H9 (cell line): ENCODE measurements at regions not wholly inside any gene's neighbourhood (a gene's known extent, or its start where the extent isn't known, plus 50 kb on each side); places are given as distances from the start of the nearest gene placed in this dataset.

Source experiments
- DNase-seq: peaks from one replicate; pipeline ENCODE4 v3.0.0-alpha.2; 2017
- H2AFZ ChIP-seq: one replicate; pipeline ENCODE4 v1.6.1; 2013; ENCODE audit warnings: mild to moderate bottlenecking, low read length, control low read depth, moderate library complexity
- H2AK5ac ChIP-seq: 2 replicates; pipeline ENCODE4 v1.6.1; 2013; ENCODE audit warnings: low read length, control low read depth, mixed read lengths; ENCODE audit not compliant: insufficient read length
- H2BK120ac ChIP-seq: one replicate; pipeline ENCODE4 v1.6.1; 2013; ENCODE audit warnings: low read depth, mild to moderate bottlenecking, low read length, control low read depth, inconsistent platforms; ENCODE audit not compliant: poor library complexity, severe bottlenecking
- H2BK12ac ChIP-seq: 2 replicates; pipeline ENCODE4 v1.6.1; 2013; ENCODE audit warnings: low read length, control low read depth, mixed read lengths, low read depth; ENCODE audit not compliant: insufficient read length
- H2BK15ac ChIP-seq: 2 replicates; pipeline ENCODE4 v1.6.1; 2013; ENCODE audit warnings: low read depth, low read length, control low read depth
- H2BK20ac ChIP-seq: one replicate; pipeline ENCODE4 v1.6.1; 2013; ENCODE audit warnings: low read depth, mild to moderate bottlenecking, low read length, control low read depth, inconsistent platforms; ENCODE audit not compliant: poor library complexity, severe bottlenecking
- H2BK5ac ChIP-seq: 2 replicates; pipeline ENCODE4 v1.6.1; 2013; ENCODE audit warnings: low read length, control low read depth, mixed read lengths; ENCODE audit not compliant: insufficient read length
- H3K14ac ChIP-seq: 2 replicates; pipeline ENCODE4 v1.6.1; 2013; ENCODE audit warnings: low read length, control low read depth; ENCODE audit not compliant: insufficient read depth
- H3K18ac ChIP-seq: 2 replicates; pipeline ENCODE4 v1.6.1; 2013; ENCODE audit warnings: low read depth, mild to moderate bottlenecking, mixed read lengths, low read length, control low read depth; ENCODE audit not compliant: insufficient read length
- H3K23ac ChIP-seq: 2 replicates; pipeline ENCODE4 v1.6.1; 2013; ENCODE audit warnings: low read length, control low read depth, mixed read lengths, low read depth; ENCODE audit not compliant: insufficient read length
- H3K23me2 ChIP-seq: 2 replicates; pipeline ENCODE4 v1.6.1; 2013; ENCODE audit warnings: low read depth, mild to moderate bottlenecking, mixed read lengths, low read length, control low read depth; ENCODE audit not compliant: insufficient read length, poor library complexity, severe bottlenecking
- H3K27ac ChIP-seq: 2 replicates; pipeline ENCODE4 v1.5.1; 2013; ENCODE audit warnings: low read length, control low read depth, mixed read lengths, low read depth; ENCODE audit not compliant: insufficient read length
- H3K27me3 ChIP-seq: 2 replicates; pipeline ENCODE4 v1.6.1; 2013; ENCODE audit warnings: low read length, control low read depth, inconsistent platforms; ENCODE audit not compliant: insufficient read depth
- H3K4ac ChIP-seq: 2 replicates; pipeline ENCODE4 v1.6.1; 2013; ENCODE audit warnings: low read depth, mild to moderate bottlenecking, control low read depth, inconsistent platforms, low read length, moderate library complexity
- H3K4me1 ChIP-seq: 2 replicates; pipeline ENCODE4 v1.6.1; 2013; ENCODE audit warnings: low read length, control low read depth, inconsistent platforms; ENCODE audit not compliant: insufficient read depth
- H3K4me2 ChIP-seq: 2 replicates; pipeline ENCODE4 v1.6.1; 2013; ENCODE audit warnings: low read length, control low read depth, mixed read lengths; ENCODE audit not compliant: insufficient read length, insufficient read depth
- H3K56ac ChIP-seq: 2 replicates; pipeline ENCODE4 v1.6.1; 2013; ENCODE audit warnings: low read depth, mild to moderate bottlenecking, mixed read lengths, low read length, control low read depth; ENCODE audit not compliant: insufficient read length
- H3K79me1 ChIP-seq: 2 replicates; pipeline ENCODE4 v1.6.1; 2013; ENCODE audit warnings: low read depth, mild to moderate bottlenecking, moderate library complexity, low read length, control low read depth, inconsistent platforms; ENCODE audit not compliant: insufficient read depth, poor library complexity, severe bottlenecking
- H3K79me2 ChIP-seq: 2 replicates; pipeline ENCODE4 v1.6.1; 2013; ENCODE audit warnings: low read length, control low read depth, inconsistent platforms; ENCODE audit not compliant: insufficient read depth
- H3K9ac ChIP-seq: 2 replicates; pipeline ENCODE4 v1.6.1; 2013; ENCODE audit warnings: low read length, control low read depth, mixed read lengths; ENCODE audit not compliant: insufficient read length; ENCODE audit errors: extremely low read depth
- H3K9me3 ChIP-seq: one replicate; pipeline ENCODE4 v1.6.1; 2013; ENCODE audit warnings: low read depth, low read length, inconsistent platforms; ENCODE audit not compliant: control insufficient read depth
- H3T11ph ChIP-seq: one replicate; pipeline ENCODE4 v1.6.1; 2013; ENCODE audit warnings: mild to moderate bottlenecking, low read length, control low read depth, inconsistent platforms
- H4K20me1 ChIP-seq: one replicate; pipeline ENCODE4 v1.6.1; 2013; ENCODE audit not compliant: control insufficient read depth, insufficient read length, insufficient read depth
- H4K5ac ChIP-seq: 2 replicates; pipeline ENCODE4 v1.6.1; 2013; ENCODE audit warnings: low read depth, mild to moderate bottlenecking, mixed read lengths, low read length, control low read depth; ENCODE audit not compliant: insufficient read length
- H4K8ac ChIP-seq: replicated peaks from 2 replicates; pipeline ENCODE4 v1.6.1; 2013; ENCODE audit warnings: low read length, control low read depth, mixed read lengths, low read depth; ENCODE audit not compliant: insufficient read length
- H4K91ac ChIP-seq: 2 replicates; pipeline ENCODE4 v1.6.1; 2013; ENCODE audit warnings: low read depth, mild to moderate bottlenecking, moderate library complexity, mixed read lengths, low read length, control low read depth; ENCODE audit not compliant: insufficient read length
- H3K27ac Mint-ChIP-seq, 3 experiments: 2 replicates in 2 of 3; 3 replicates in 1 of 3; pipeline ENCODE4 v1.8.0; 2020 to 2021; ENCODE audit warnings: mixed read lengths in 3 of 3, mild to moderate bottlenecking in 1 of 3, moderate library complexity in 1 of 3
- H3K27me3 Mint-ChIP-seq: 2 replicates; pipeline ENCODE4 v1.8.0; 2021; ENCODE audit warnings: low read depth, mild to moderate bottlenecking, moderate library complexity, mixed read lengths
- H3K36me3 Mint-ChIP-seq, 3 experiments: 2 replicates in 2 of 3; 3 replicates in 1 of 3; pipeline ENCODE4 v1.8.0; 2020 to 2021; ENCODE audit warnings: low read depth in 3 of 3, mixed read lengths in 3 of 3; ENCODE audit not compliant: insufficient read depth in 1 of 3
- H3K4me1 Mint-ChIP-seq, 2 experiments: 2 replicates each; pipeline ENCODE4 v1.8.0; 2020; ENCODE audit warnings: mixed read lengths in 2 of 2
- H3K4me3 Mint-ChIP-seq, 2 experiments: 2 replicates in 1 of 2; 3 replicates in 1 of 2; pipeline ENCODE4 v1.8.0; 2020 to 2021; ENCODE audit warnings: mild to moderate bottlenecking in 2 of 2, mixed read lengths in 2 of 2, moderate library complexity in 1 of 2
- H3K9me3 Mint-ChIP-seq, 2 experiments: 2 replicates in 1 of 2; 3 replicates in 1 of 2; pipeline ENCODE4 v1.8.0; 2020; ENCODE audit warnings: mild to moderate bottlenecking in 2 of 2, mixed read lengths in 2 of 2, moderate library complexity in 1 of 2
- CTCF ChIP-seq: fragments of 200-600 bp; sonication (generic); conservative IDR thresholded peaks from 3 replicates; pipeline ENCODE4 v1.8.0; 2021; ENCODE audit warnings: antibody characterized with exemption, mild to moderate bottlenecking
- WGBS: extraction: QIAGEN DNeasy Blood & Tissue Kit; methylation state at CpG from one replicate; pipeline ENCODE4 v1.1.7; 2013; ENCODE audit warnings: missing lambda C conversion rate, low lambda C conversion rate, mixed read lengths; ENCODE audit not compliant: insufficient read length; ENCODE audit errors: extremely low coverage; 5-methylcytosine and 5-hydroxymethylcytosine counted together

- no peaks in the 10 kb centered on the region for H3K79me1 ChIP-seq
- no peak for DNase-seq
- H3K27ac ChIP-seq: no peak overlapping the region
- H3K14ac ChIP-seq: no peak overlapping the region
- WGBS: no CpG with 5 or more reads among the region's 15 CpGs
- H3K18ac ChIP-seq: no peak overlapping the region
- H3K4me2 ChIP-seq: no peak overlapping the region
- no peaks in the 10 kb centered on the region for H3K27me3 ChIP-seq
- no peak overlapping the region for H3T11ph ChIP-seq
- H2BK5ac ChIP-seq: no peak overlapping the region
- H3K23ac ChIP-seq: no peak overlapping the region
- no peak overlapping the region for H2BK20ac ChIP-seq
- H4K91ac ChIP-seq: no peak overlapping the region
- Mint-ChIP-seq H3K4me1 (peaks cover under 1% of the 10 kb centered on the region in 2 experiments; a peak in 3 of 4 replicates), H3K4me3 (no peak overlapping the region), H3K9me3 (peaks cover 10 to 12% of the 10 kb centered on the region in 2 experiments; a peak in 3 of 5 replicates), H3K36me3 (peaks cover 0 to 2% (median 0%) of the 10 kb centered on the region in 3 experiments; a peak in 1 of 7 replicates), H3K27me3 (peaks cover 9% of the 10 kb centered on the region), H3K27ac (no peak overlapping the region)
- H4K5ac ChIP-seq: no peak overlapping the region
- TF ChIP-seq CTCF: no peak
- H2AK5ac ChIP-seq: no peak overlapping the region
- no peaks in the 10 kb centered on the region for H3K9me3 ChIP-seq
- no peak overlapping the region for H2AFZ ChIP-seq
- no peaks in the 10 kb centered on the region for H3K79me2 ChIP-seq
- H4K8ac ChIP-seq: no peak overlapping the region
- H4K20me1 ChIP-seq: no peaks in the 10 kb centered on the region
- no peaks in the 10 kb centered on the region for H3K23me2 ChIP-seq
- no peak overlapping the region for H2BK120ac ChIP-seq
- no peak overlapping the region for H3K9ac ChIP-seq
- H3K4me1 ChIP-seq: no peaks in the 10 kb centered on the region
- no peak overlapping the region for H3K4ac ChIP-seq
- H3K56ac ChIP-seq: no peak overlapping the region
- no peak overlapping the region for H2BK15ac ChIP-seq
- no peak overlapping the region for H2BK12ac ChIP-seq
These were observed 188.6 kb upstream of the C1orf174 start for GRCh38 chr1:4088676-4089075.
